Esophagus muscularis mucosa (tissue), 3 donors: ENCODE measurements at regions not wholly inside any gene's neighbourhood (a gene's known extent, or its start where the extent isn't known, plus 50 kb on each side); places are given as distances from the start of the nearest gene placed in this dataset.

Experiments used
- POLR2A ChIP-seq: fragments of 450-650 bp; IDR thresholded peaks from one replicate; pipeline ENCODE4 v1.6.1; 2017; ENCODE audit warnings: antibody characterized with exemption, moderate library complexity, mild to moderate bottlenecking, low read depth
- POLR2AphosphoS5 ChIP-seq, 2 donors: sonication (generic); formaldehyde crosslinking; IDR thresholded peaks; one replicate each; pipeline ENCODE4 v1.6.1; 2017; ENCODE audit warnings: antibody characterized with exemption in 2 of 2
- TF ChIP-seq, protein P1 (sequence below), 3 experiments: fragments of 200-600 bp in 2 of 3; fragments of 450-650 bp in 1 of 3; sonication (generic) in 2 of 3; IDR thresholded peaks; one replicate each; pipeline ENCODE4 v1.5.1; 2017 to 2019; ENCODE audit warnings: antibody characterized with exemption in 3 of 3, mild to moderate bottlenecking in 2 of 3, moderate library complexity in 1 of 3

DNA sequence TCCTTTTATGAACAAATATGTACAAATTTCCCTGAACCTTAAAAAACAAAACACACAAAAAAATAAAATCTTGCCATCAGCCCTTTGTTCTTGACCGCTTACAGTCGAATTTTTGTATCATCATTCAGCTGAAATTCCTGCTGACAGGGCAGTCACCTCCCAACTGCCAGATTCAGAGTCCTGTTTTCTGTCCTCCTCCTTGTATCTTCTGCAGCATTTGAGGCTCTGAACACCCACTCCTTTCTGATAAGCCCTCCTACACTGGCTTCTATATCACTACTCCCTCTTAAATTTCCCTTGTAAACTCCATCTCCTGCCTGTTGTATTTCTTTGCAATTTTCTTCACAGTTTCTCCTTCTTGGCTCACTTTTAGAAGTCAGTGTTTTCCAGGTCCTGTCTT, 77.8 kb upstream of the CCN6 start:
- TF ChIP-seq POLR2A (no peak), POLR2AphosphoS5 (IDR thresholded peaks at IDR 0.05) (no peak)
- TF ChIP-seq, protein P1, sequence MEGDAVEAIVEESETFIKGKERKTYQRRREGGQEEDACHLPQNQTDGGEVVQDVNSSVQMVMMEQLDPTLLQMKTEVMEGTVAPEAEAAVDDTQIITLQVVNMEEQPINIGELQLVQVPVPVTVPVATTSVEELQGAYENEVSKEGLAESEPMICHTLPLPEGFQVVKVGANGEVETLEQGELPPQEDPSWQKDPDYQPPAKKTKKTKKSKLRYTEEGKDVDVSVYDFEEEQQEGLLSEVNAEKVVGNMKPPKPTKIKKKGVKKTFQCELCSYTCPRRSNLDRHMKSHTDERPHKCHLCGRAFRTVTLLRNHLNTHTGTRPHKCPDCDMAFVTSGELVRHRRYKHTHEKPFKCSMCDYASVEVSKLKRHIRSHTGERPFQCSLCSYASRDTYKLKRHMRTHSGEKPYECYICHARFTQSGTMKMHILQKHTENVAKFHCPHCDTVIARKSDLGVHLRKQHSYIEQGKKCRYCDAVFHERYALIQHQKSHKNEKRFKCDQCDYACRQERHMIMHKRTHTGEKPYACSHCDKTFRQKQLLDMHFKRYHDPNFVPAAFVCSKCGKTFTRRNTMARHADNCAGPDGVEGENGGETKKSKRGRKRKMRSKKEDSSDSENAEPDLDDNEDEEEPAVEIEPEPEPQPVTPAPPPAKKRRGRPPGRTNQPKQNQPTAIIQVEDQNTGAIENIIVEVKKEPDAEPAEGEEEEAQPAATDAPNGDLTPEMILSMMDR (IDR thresholded peaks at IDR 0.05), result no peak
